H1 (cell line): ENCODE measurements at regions not wholly inside any gene's neighbourhood (a gene's known extent, or its start where the extent isn't known, plus 50 kb on each side); places are given as distances from the start of the nearest gene placed in this dataset.

ENCODE experiments used
- CTBP2 ChIP-seq: IDR thresholded peaks from 2 replicates; pipeline ENCODE4 v1.7.0; 2011; ENCODE audit warnings: borderline replicate concordance, mild to moderate bottlenecking, moderate library complexity, mixed read lengths, low read length; ENCODE audit not compliant: insufficient read depth, insufficient read length
- CTCF ChIP-seq, 3 experiments: IDR thresholded peaks; 1 replicate in 2 of 3; 2 replicates in 1 of 3; pipeline versions ENCODE4 v1.5.1 to v1.6.1; 2011; ENCODE audit warnings: low read length in 3 of 3, mild to moderate bottlenecking in 3 of 3, inconsistent platforms in 2 of 3, low read depth in 1 of 3, moderate library complexity in 1 of 3; ENCODE audit not compliant: insufficient read depth in 1 of 3; ENCODE audit errors: control extremely low read depth in 1 of 3
- E2F6 ChIP-seq: IDR thresholded peaks from 2 replicates; pipeline ENCODE4 v1.6.1; 2012; ENCODE audit warnings: inconsistent platforms
- FOSL1 ChIP-seq: IDR thresholded peaks from 2 replicates; pipeline ENCODE4 v1.6.1; 2011; ENCODE audit warnings: mild to moderate bottlenecking, low read depth, low read length, moderate library complexity; ENCODE audit not compliant: insufficient read depth
- KDM1A ChIP-seq: fragments of 200-600, 300-600 bp; sonication (generic); IDR thresholded peaks from 2 replicates; pipeline ENCODE4 v1.7.1; 2016; ENCODE audit warnings: mild to moderate bottlenecking, low read length, borderline replicate concordance
- NRF1 ChIP-seq: IDR thresholded peaks from 2 replicates; pipeline ENCODE4 v1.6.1; 2011; ENCODE audit warnings: mild to moderate bottlenecking, low read depth, low read length, improper control_type of control experiment
- POLR2A ChIP-seq, 2 experiments: IDR thresholded peaks; 1 replicate in 1 of 2; 2 replicates in 1 of 2; pipeline ENCODE4 v1.6.1; 2011; ENCODE audit warnings: low read depth in 2 of 2, low read length in 2 of 2, mild to moderate bottlenecking in 2 of 2; ENCODE audit errors: control extremely low read depth in 1 of 2
- RAD21 ChIP-seq, 2 experiments: IDR thresholded peaks in 1 of 2; conservative IDR thresholded peaks in 1 of 2; 2 replicates each; pipeline ENCODE4 v1.6.1; 2011; ENCODE audit warnings: low read depth in 2 of 2, low read length in 2 of 2, improper control_type of control experiment in 1 of 2, inconsistent platforms in 1 of 2, mild to moderate bottlenecking in 1 of 2, moderate library complexity in 1 of 2
- SP1 ChIP-seq: IDR thresholded peaks from 2 replicates; pipeline ENCODE4 v1.6.1; 2011; ENCODE audit warnings: low read depth, low read length
- TBP ChIP-seq: IDR thresholded peaks from 2 replicates; pipeline ENCODE4 v1.6.1; 2011; ENCODE audit warnings: low read depth, low read length, improper control_type of control experiment
- TCF12 ChIP-seq: IDR thresholded peaks from 2 replicates; pipeline ENCODE4 v1.6.1; 2011; ENCODE audit warnings: low read depth, mild to moderate bottlenecking, low read length
- ZNF274 ChIP-seq: IDR thresholded peaks from 2 replicates; pipeline ENCODE4 v1.7.0; 2012; ENCODE audit warnings: low read length, borderline replicate concordance; ENCODE audit errors: extremely low read depth

GRCh38 chr1:164137273-164137925 is 421.6 kb upstream of the PBX1 start:
- TF ChIP-seq NRF1 (no peak), TCF12 (no peak), KDM1A (no peak), TBP (no peak), RAD21 (IDR thresholded peaks at IDR 0.05 in 1 of 2, conservative IDR thresholded peaks at IDR 0.05 in 1 of 2; ENCODE audit: low read depth in 2 of 2, low read length in 2 of 2) (no peak), E2F6 (no peak), CTBP2 (no peak), SP1 (no peak), FOSL1 (no peak), CTCF (IDR thresholded peaks at IDR 0.05; ENCODE audit: control extremely low read depth in 1 of 3, insufficient read depth in 1 of 3, low read depth in 1 of 3, low read length in 3 of 3) (no peak), POLR2A (IDR thresholded peaks at IDR 0.05; ENCODE audit: control extremely low read depth in 1 of 2, low read depth in 2 of 2, low read length in 2 of 2) (no peak), ZNF274 (no peak)
